Right lobe of liver (tissue), 4 donors: ENCODE measurements at regions not wholly inside any gene's neighbourhood (a gene's known extent, or its start where the extent isn't known, plus 50 kb on each side); places are given as distances from the start of the nearest gene placed in this dataset.

ENCODE experiments used
- POLR2A ChIP-seq: fragments of 450-650 bp; IDR thresholded peaks from one replicate; pipeline ENCODE4 v1.6.1; 2017; ENCODE audit warnings: antibody characterized with exemption, mild to moderate bottlenecking
- TF ChIP-seq, protein P1 (sequence below), 4 donors: fragments of 200-600 bp in 3 of 4; fragments of 450-650 bp in 1 of 4; IDR thresholded peaks; one replicate each; pipeline versions ENCODE4 v1.5.1 to v1.8.0; 2016 to 2022; ENCODE audit warnings: antibody characterized with exemption in 4 of 4, mild to moderate bottlenecking in 2 of 4
- donor health status: DM: no; HTN: no; CAD: no.
- donor health status: DM: no; HTN: no; CAD: no.
- donor health status: DM: no; HTN: yes; CAD: no.

DNA sequence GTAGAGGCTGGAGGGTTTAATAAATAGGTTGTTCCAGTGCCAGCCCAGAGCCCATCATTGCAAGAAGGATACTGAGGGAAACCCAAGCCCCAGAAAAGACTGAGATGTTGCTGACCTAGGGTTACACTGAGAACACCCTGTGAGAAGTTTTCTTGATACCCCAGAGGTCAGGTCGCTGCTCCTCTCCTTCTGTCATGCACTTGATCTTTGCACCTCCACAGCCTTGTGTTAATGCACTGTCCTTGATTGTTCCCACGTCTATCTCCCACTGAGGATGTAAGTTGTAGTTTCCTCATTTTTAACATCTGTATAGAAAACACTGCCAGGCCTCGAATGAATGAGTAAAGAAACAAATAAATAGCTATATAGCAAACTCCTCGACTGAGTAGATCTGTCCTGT lies 195.3 kb upstream of the AHR start:
- TF ChIP-seq, protein P1, sequence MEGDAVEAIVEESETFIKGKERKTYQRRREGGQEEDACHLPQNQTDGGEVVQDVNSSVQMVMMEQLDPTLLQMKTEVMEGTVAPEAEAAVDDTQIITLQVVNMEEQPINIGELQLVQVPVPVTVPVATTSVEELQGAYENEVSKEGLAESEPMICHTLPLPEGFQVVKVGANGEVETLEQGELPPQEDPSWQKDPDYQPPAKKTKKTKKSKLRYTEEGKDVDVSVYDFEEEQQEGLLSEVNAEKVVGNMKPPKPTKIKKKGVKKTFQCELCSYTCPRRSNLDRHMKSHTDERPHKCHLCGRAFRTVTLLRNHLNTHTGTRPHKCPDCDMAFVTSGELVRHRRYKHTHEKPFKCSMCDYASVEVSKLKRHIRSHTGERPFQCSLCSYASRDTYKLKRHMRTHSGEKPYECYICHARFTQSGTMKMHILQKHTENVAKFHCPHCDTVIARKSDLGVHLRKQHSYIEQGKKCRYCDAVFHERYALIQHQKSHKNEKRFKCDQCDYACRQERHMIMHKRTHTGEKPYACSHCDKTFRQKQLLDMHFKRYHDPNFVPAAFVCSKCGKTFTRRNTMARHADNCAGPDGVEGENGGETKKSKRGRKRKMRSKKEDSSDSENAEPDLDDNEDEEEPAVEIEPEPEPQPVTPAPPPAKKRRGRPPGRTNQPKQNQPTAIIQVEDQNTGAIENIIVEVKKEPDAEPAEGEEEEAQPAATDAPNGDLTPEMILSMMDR (IDR thresholded peaks at IDR 0.05) = no peak
- no peak for TF ChIP-seq POLR2A
